H9 (cell line): ENCODE measurements at regions not wholly inside any gene's neighbourhood (a gene's known extent, or its start where the extent isn't known, plus 50 kb on each side); places are given as distances from the start of the nearest gene placed in this dataset.
"Not testable (repeated sequence)": the region's sequence is repeated elsewhere in the genome, so short reads cannot be mapped to it uniquely, and the experiment has no call there.

Experiments
- DNase-seq: peaks from one replicate; pipeline ENCODE4 v3.0.0-alpha.2; 2017
- H2AFZ ChIP-seq: one replicate; pipeline ENCODE4 v1.6.1; 2013; ENCODE audit warnings: mild to moderate bottlenecking, low read length, control low read depth, moderate library complexity
- H2AK5ac ChIP-seq: 2 replicates; pipeline ENCODE4 v1.6.1; 2013; ENCODE audit warnings: low read length, control low read depth, mixed read lengths; ENCODE audit not compliant: insufficient read length
- H2BK120ac ChIP-seq: one replicate; pipeline ENCODE4 v1.6.1; 2013; ENCODE audit warnings: low read depth, mild to moderate bottlenecking, low read length, control low read depth, inconsistent platforms; ENCODE audit not compliant: poor library complexity, severe bottlenecking
- H2BK12ac ChIP-seq: 2 replicates; pipeline ENCODE4 v1.6.1; 2013; ENCODE audit warnings: low read length, control low read depth, mixed read lengths, low read depth; ENCODE audit not compliant: insufficient read length
- H2BK15ac ChIP-seq: 2 replicates; pipeline ENCODE4 v1.6.1; 2013; ENCODE audit warnings: low read depth, low read length, control low read depth
- H2BK20ac ChIP-seq: one replicate; pipeline ENCODE4 v1.6.1; 2013; ENCODE audit warnings: low read depth, mild to moderate bottlenecking, low read length, control low read depth, inconsistent platforms; ENCODE audit not compliant: poor library complexity, severe bottlenecking
- H2BK5ac ChIP-seq: 2 replicates; pipeline ENCODE4 v1.6.1; 2013; ENCODE audit warnings: low read length, control low read depth, mixed read lengths; ENCODE audit not compliant: insufficient read length
- H3K14ac ChIP-seq: 2 replicates; pipeline ENCODE4 v1.6.1; 2013; ENCODE audit warnings: low read length, control low read depth; ENCODE audit not compliant: insufficient read depth
- H3K18ac ChIP-seq: 2 replicates; pipeline ENCODE4 v1.6.1; 2013; ENCODE audit warnings: low read depth, mild to moderate bottlenecking, mixed read lengths, low read length, control low read depth; ENCODE audit not compliant: insufficient read length
- H3K23ac ChIP-seq: 2 replicates; pipeline ENCODE4 v1.6.1; 2013; ENCODE audit warnings: low read length, control low read depth, mixed read lengths, low read depth; ENCODE audit not compliant: insufficient read length
- H3K23me2 ChIP-seq: 2 replicates; pipeline ENCODE4 v1.6.1; 2013; ENCODE audit warnings: low read depth, mild to moderate bottlenecking, mixed read lengths, low read length, control low read depth; ENCODE audit not compliant: insufficient read length, poor library complexity, severe bottlenecking
- H3K27ac ChIP-seq: 2 replicates; pipeline ENCODE4 v1.5.1; 2013; ENCODE audit warnings: low read length, control low read depth, mixed read lengths, low read depth; ENCODE audit not compliant: insufficient read length
- H3K27me3 ChIP-seq: 2 replicates; pipeline ENCODE4 v1.6.1; 2013; ENCODE audit warnings: low read length, control low read depth, inconsistent platforms; ENCODE audit not compliant: insufficient read depth
- H3K4ac ChIP-seq: 2 replicates; pipeline ENCODE4 v1.6.1; 2013; ENCODE audit warnings: low read depth, mild to moderate bottlenecking, control low read depth, inconsistent platforms, low read length, moderate library complexity
- H3K4me1 ChIP-seq: 2 replicates; pipeline ENCODE4 v1.6.1; 2013; ENCODE audit warnings: low read length, control low read depth, inconsistent platforms; ENCODE audit not compliant: insufficient read depth
- H3K4me2 ChIP-seq: 2 replicates; pipeline ENCODE4 v1.6.1; 2013; ENCODE audit warnings: low read length, control low read depth, mixed read lengths; ENCODE audit not compliant: insufficient read length, insufficient read depth
- H3K56ac ChIP-seq: 2 replicates; pipeline ENCODE4 v1.6.1; 2013; ENCODE audit warnings: low read depth, mild to moderate bottlenecking, mixed read lengths, low read length, control low read depth; ENCODE audit not compliant: insufficient read length
- H3K79me1 ChIP-seq: 2 replicates; pipeline ENCODE4 v1.6.1; 2013; ENCODE audit warnings: low read depth, mild to moderate bottlenecking, moderate library complexity, low read length, control low read depth, inconsistent platforms; ENCODE audit not compliant: insufficient read depth, poor library complexity, severe bottlenecking
- H3K79me2 ChIP-seq: 2 replicates; pipeline ENCODE4 v1.6.1; 2013; ENCODE audit warnings: low read length, control low read depth, inconsistent platforms; ENCODE audit not compliant: insufficient read depth
- H3K9ac ChIP-seq: 2 replicates; pipeline ENCODE4 v1.6.1; 2013; ENCODE audit warnings: low read length, control low read depth, mixed read lengths; ENCODE audit not compliant: insufficient read length; ENCODE audit errors: extremely low read depth
- H3K9me3 ChIP-seq: one replicate; pipeline ENCODE4 v1.6.1; 2013; ENCODE audit warnings: low read depth, low read length, inconsistent platforms; ENCODE audit not compliant: control insufficient read depth
- H3T11ph ChIP-seq: one replicate; pipeline ENCODE4 v1.6.1; 2013; ENCODE audit warnings: mild to moderate bottlenecking, low read length, control low read depth, inconsistent platforms
- H4K20me1 ChIP-seq: one replicate; pipeline ENCODE4 v1.6.1; 2013; ENCODE audit not compliant: control insufficient read depth, insufficient read length, insufficient read depth
- H4K5ac ChIP-seq: 2 replicates; pipeline ENCODE4 v1.6.1; 2013; ENCODE audit warnings: low read depth, mild to moderate bottlenecking, mixed read lengths, low read length, control low read depth; ENCODE audit not compliant: insufficient read length
- H4K8ac ChIP-seq: replicated peaks from 2 replicates; pipeline ENCODE4 v1.6.1; 2013; ENCODE audit warnings: low read length, control low read depth, mixed read lengths, low read depth; ENCODE audit not compliant: insufficient read length
- H4K91ac ChIP-seq: 2 replicates; pipeline ENCODE4 v1.6.1; 2013; ENCODE audit warnings: low read depth, mild to moderate bottlenecking, moderate library complexity, mixed read lengths, low read length, control low read depth; ENCODE audit not compliant: insufficient read length
- H3K27ac Mint-ChIP-seq, 3 experiments: 2 replicates in 2 of 3; 3 replicates in 1 of 3; pipeline ENCODE4 v1.8.0; 2020 to 2021; ENCODE audit warnings: mixed read lengths in 3 of 3, mild to moderate bottlenecking in 1 of 3, moderate library complexity in 1 of 3
- H3K27me3 Mint-ChIP-seq: 2 replicates; pipeline ENCODE4 v1.8.0; 2021; ENCODE audit warnings: low read depth, mild to moderate bottlenecking, moderate library complexity, mixed read lengths
- H3K36me3 Mint-ChIP-seq, 3 experiments: 2 replicates in 2 of 3; 3 replicates in 1 of 3; pipeline ENCODE4 v1.8.0; 2020 to 2021; ENCODE audit warnings: low read depth in 3 of 3, mixed read lengths in 3 of 3; ENCODE audit not compliant: insufficient read depth in 1 of 3
- H3K4me1 Mint-ChIP-seq, 2 experiments: 2 replicates each; pipeline ENCODE4 v1.8.0; 2020; ENCODE audit warnings: mixed read lengths in 2 of 2
- H3K4me3 Mint-ChIP-seq, 2 experiments: 2 replicates in 1 of 2; 3 replicates in 1 of 2; pipeline ENCODE4 v1.8.0; 2020 to 2021; ENCODE audit warnings: mild to moderate bottlenecking in 2 of 2, mixed read lengths in 2 of 2, moderate library complexity in 1 of 2
- H3K9me3 Mint-ChIP-seq, 2 experiments: 2 replicates in 1 of 2; 3 replicates in 1 of 2; pipeline ENCODE4 v1.8.0; 2020; ENCODE audit warnings: mild to moderate bottlenecking in 2 of 2, mixed read lengths in 2 of 2, moderate library complexity in 1 of 2
- WGBS: extraction: QIAGEN DNeasy Blood & Tissue Kit; methylation state at CpG from one replicate; pipeline ENCODE4 v1.1.7; 2013; ENCODE audit warnings: missing lambda C conversion rate, low lambda C conversion rate, mixed read lengths; ENCODE audit not compliant: insufficient read length; ENCODE audit errors: extremely low coverage; 5-methylcytosine and 5-hydroxymethylcytosine counted together
- TF ChIP-seq, protein P1 (sequence below): fragments of 200-600 bp; sonication (generic); conservative IDR thresholded peaks from 3 replicates; pipeline ENCODE4 v1.8.0; 2021; ENCODE audit warnings: antibody characterized with exemption, mild to moderate bottlenecking

DNA sequence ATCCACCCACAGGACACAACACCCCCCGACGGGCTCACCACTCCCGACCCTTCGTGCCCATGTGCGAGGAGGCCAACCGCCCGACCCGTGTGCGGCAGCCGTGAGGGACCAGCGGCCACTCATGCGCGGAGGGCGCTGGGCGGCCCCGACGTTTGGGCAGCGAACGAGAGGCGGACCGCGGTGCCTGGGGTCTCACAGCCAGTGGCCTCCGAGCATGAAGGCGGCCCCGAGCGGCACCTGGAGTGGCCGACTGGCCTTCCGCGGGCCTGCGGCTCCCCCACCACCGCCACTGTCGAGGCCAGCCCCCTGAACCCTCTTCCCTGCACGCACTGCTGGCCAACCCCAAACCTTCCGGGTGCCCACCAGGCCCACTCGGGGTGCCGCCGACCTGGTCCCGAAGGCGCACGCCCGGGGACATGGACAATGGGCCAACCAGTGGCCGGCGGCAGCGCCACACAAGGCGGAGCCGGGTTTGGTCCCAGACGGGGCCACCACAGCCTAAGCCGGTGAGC, 4274.9 kb upstream of the OR11H1 start:
- Histone ChIP-seq H2BK15ac (no peak overlapping the region), H3K79me2 (no peaks in the 10 kb centered on the region), H3T11ph (no peak overlapping the region), H3K56ac (no peak overlapping the region), H3K4ac (no peak overlapping the region), H3K23me2 (no peaks in the 10 kb centered on the region), H2AFZ (no peak overlapping the region), H2BK5ac (no peak overlapping the region), H3K4me1 (no peaks in the 10 kb centered on the region), H3K27me3 (no peaks in the 10 kb centered on the region), H3K9me3 (no peaks in the 10 kb centered on the region), H3K18ac (no peak overlapping the region), H3K14ac (no peak overlapping the region), H4K20me1 (no peaks in the 10 kb centered on the region), H3K9ac (no peak overlapping the region), H2BK20ac (no peak overlapping the region), H4K91ac (no peak overlapping the region), H3K27ac (no peak overlapping the region), H4K8ac (no peak overlapping the region), H2AK5ac (no peak overlapping the region), H2BK120ac (no peak overlapping the region), H3K79me1 (no peaks in the 10 kb centered on the region), H3K23ac (no peak overlapping the region), H4K5ac (no peak overlapping the region), H3K4me2 (no peak overlapping the region), H2BK12ac (no peak overlapping the region)
- no peaks in the 10 kb centered on the region for H3K4me1 Mint-ChIP-seq
- no peak overlapping the region for H3K4me3 Mint-ChIP-seq
- H3K9me3 Mint-ChIP-seq = no peaks in the 10 kb centered on the region; a peak in 1 of 5 replicates
- TF ChIP-seq, protein P1, sequence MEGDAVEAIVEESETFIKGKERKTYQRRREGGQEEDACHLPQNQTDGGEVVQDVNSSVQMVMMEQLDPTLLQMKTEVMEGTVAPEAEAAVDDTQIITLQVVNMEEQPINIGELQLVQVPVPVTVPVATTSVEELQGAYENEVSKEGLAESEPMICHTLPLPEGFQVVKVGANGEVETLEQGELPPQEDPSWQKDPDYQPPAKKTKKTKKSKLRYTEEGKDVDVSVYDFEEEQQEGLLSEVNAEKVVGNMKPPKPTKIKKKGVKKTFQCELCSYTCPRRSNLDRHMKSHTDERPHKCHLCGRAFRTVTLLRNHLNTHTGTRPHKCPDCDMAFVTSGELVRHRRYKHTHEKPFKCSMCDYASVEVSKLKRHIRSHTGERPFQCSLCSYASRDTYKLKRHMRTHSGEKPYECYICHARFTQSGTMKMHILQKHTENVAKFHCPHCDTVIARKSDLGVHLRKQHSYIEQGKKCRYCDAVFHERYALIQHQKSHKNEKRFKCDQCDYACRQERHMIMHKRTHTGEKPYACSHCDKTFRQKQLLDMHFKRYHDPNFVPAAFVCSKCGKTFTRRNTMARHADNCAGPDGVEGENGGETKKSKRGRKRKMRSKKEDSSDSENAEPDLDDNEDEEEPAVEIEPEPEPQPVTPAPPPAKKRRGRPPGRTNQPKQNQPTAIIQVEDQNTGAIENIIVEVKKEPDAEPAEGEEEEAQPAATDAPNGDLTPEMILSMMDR = no peak
- no CpG with 5 or more reads among the region's 48 CpGs for WGBS
- peak; percentile 6 for DNase-seq
- no peaks in the 10 kb centered on the region for H3K36me3 Mint-ChIP-seq
- H3K27me3 Mint-ChIP-seq = no peaks in the 10 kb centered on the region
- H3K27ac Mint-ChIP-seq = no peak overlapping the region

DNA sequence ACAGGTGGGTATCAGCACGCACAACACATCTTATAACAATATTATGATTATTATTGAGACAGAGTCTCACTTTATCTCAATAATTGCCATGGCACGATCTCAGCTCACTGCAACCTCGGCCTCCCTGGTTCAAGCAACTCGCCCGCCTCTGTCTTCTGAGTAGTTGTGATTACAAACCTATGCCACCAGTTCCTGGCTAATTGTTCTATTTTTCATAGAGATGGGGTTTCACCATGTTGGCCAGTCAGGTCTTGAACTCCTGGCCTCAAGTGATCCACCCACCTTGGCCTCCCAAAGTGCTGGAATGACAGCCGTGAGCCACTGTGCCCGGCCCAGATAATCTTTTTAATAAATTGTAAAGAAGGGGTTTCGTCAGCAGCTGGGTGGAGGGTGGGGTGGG, 4257.0 kb upstream of the OR11H1 start:
- H4K20me1 ChIP-seq, H3K9ac ChIP-seq, H2BK15ac ChIP-seq, H4K5ac ChIP-seq, H3T11ph ChIP-seq, H3K4me2 ChIP-seq, H2BK20ac ChIP-seq, H3K79me2 ChIP-seq, H3K4me1 Mint-ChIP-seq, H3K79me1 ChIP-seq, H2AFZ ChIP-seq, DNase-seq, H3K4ac ChIP-seq, H3K56ac ChIP-seq, H3K18ac ChIP-seq, H3K4me1 ChIP-seq, H3K27ac ChIP-seq, H3K23ac ChIP-seq, H3K36me3 Mint-ChIP-seq, H2BK120ac ChIP-seq, H2BK12ac ChIP-seq, H3K14ac ChIP-seq, H3K4me3 Mint-ChIP-seq, H4K91ac ChIP-seq, H2BK5ac ChIP-seq, H4K8ac ChIP-seq, H3K27me3 Mint-ChIP-seq, H3K9me3 ChIP-seq, H3K27me3 ChIP-seq, H3K27ac Mint-ChIP-seq, H2AK5ac ChIP-seq, H3K23me2 ChIP-seq: not testable (repeated sequence)
- peaks cover 20 to 21% of the 10 kb centered on the region in 2 experiments for H3K9me3 Mint-ChIP-seq
- WGBS = no CpG with 5 or more reads among the region's 8 CpGs
